NT2/D1 (cell line): ENCODE measurements at regions not wholly inside any gene's neighbourhood (a gene's known extent, or its start where the extent isn't known, plus 50 kb on each side); places are given as distances from the start of the nearest gene placed in this dataset.

ENCODE experiments used
- YY1 ChIP-seq: IDR thresholded peaks from 2 replicates; pipeline ENCODE4 v1.6.1; 2011; ENCODE audit not compliant: insufficient read length, insufficient read depth
- ZNF274 ChIP-seq: IDR thresholded peaks from 2 replicates; pipeline ENCODE4 v1.6.1; 2011; ENCODE audit warnings: mild to moderate bottlenecking, low read depth, low read length

DNA sequence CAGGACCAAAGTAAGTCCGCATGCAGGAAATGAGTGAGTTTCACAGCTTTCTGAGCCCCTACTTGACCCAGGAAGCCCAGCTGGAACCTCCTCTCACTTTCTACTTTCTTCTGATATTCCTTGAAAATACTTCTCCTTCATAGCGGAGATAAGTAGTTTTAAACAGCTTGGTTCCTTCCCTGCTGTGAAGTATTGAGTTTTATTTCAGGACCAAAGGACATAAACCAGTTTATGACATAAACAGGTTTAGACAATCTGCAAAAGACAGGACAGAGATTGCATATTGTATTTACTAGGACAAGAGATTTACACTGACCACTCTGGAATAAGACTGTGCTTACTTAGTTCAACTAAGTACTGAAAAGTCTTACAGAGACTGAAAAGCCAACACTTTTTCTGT lies 54.8 kb downstream of the PAGE2 start:
- TF ChIP-seq YY1 (no peak), ZNF274 (no peak)
